ENCODE measurements at regions not wholly inside any gene's neighbourhood (a gene's known extent, or its start where the extent isn't known, plus 50 kb on each side); places are given as distances from the start of the nearest gene placed in this dataset.

GRCh38 chr6:53974941-53975340 is 136.3 kb upstream of the MLIP start:
- DNase-seq: no peak

GRCh38 chr6:53975941-53976615 is 135.2 kb upstream of the MLIP start:
- DNase-seq: no peak

DNA sequence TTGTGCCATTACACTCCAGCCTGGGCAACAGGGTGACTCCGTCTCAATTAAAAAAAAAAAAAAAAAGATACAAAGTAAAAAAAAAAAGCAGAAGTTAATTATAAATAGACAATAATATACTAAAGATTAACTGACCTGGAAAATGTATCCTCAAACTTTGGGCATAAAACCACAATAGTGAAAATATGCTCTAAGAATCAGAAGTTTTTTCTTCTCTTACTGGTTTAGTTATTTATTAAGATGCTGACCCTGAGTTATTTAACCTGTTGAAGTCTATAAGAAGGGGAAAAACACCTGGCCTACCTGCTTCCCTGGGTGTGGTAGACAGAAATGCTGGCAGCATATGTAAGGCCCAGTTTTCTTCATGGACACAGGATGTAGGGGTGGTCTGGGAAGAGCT is 133.7 kb upstream of the MLIP start:
- DNase-seq: no peak

GRCh38 chr6:53979468-53980067 is 131.7 kb upstream of the MLIP start:
- DNase-seq: no peak

DNA sequence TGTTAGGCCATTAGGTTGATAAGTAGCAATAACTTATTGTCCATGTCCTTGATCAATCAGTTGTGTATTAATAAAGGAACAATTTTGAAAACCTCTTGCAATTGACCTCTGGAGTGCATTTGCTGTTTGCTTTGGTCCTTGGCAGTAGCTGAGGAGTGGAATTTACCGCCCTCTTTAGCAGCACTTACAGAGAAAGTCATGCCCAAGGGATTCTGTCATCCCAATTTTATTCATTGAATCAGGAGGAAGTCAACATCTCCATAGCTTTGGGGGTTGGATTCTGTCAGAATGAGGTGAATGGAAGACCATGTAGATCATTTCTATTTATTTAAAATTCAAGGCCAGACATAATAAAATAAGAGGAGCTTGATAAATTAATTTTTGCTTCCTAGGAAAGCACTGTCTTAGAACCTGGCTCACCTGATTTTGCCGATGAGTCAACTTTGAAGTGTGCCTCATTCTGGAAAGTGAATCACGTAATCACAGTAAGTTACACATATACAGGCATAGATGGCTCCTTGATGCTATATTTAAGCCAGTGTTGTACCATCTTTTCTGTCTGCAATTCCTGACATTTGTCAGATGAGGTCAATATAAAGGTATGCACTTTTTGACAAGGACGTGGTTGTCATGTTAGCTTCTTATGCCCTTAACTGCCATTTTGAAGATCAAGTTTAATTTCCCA is 128.7 kb upstream of the MLIP start:
- no peak for DNase-seq

DNA sequence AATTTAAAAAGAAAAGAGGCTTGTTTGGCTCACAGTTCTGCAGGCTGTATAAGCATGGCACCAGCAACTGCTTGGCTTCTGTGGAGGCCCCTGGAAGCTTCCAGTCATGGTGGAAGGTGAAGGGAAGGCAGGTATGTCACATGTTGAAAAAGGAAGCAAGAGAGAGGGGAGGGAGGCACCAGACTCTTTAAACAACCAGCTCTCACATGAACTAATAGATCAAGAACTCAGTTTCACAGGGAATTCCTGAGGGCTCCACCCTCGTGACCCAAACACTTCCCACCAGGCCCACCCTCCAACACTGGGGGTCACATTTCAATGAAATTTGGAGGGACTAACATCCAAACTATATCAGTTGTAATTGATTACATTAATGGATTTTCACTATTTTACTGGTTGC is 127.9 kb upstream of the MLIP start:
- no peak for DNase-seq

- peak; percentile 60 for DNase-seq
Measured at GRCh38 chr6:53984163-53984562, 127.1 kb upstream of the MLIP start.

GRCh38 chr6:53984581-53984980 is 126.7 kb upstream of the MLIP start:
- no peak for DNase-seq

GRCh38 chr6:53985366-53985765 is 125.9 kb upstream of the MLIP start:
- DNase-seq: no peak

- no peak for DNase-seq
Measured at GRCh38 chr6:53986165-53986720, 125.0 kb upstream of the MLIP start.

GRCh38 chr6:53986721-53987521 is 124.3 kb upstream of the MLIP start:
- no peak for DNase-seq

DNA sequence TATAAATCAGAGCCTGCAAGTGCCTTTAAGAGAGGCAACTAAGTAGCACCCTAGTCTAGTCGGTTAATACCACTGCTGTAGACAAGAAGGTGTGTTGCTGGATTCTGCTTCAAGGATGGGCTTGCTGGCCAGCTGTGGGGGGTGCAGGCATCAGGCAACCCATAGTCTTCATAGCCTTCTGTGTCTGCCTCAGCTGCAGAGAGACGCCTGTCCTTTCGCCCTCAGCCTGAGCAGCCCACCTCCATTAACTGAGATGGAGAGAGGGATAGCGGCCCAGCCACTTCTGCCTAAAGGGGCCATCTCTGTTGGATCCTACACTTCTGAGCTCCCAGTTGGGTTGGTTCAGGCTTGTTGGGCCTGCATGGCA is 123.7 kb upstream of the MLIP start:
- DNase-seq: no peak

GRCh38 chr6:53989504-53989903 is 121.7 kb upstream of the MLIP start:
- no peak for DNase-seq

- no peak for DNase-seq
Measured at GRCh38 chr6:53992522-53992921, 118.7 kb upstream of the MLIP start.

GRCh38 chr6:53994201-53994600 is 117.0 kb upstream of the MLIP start:
- no peak for DNase-seq

DNA sequence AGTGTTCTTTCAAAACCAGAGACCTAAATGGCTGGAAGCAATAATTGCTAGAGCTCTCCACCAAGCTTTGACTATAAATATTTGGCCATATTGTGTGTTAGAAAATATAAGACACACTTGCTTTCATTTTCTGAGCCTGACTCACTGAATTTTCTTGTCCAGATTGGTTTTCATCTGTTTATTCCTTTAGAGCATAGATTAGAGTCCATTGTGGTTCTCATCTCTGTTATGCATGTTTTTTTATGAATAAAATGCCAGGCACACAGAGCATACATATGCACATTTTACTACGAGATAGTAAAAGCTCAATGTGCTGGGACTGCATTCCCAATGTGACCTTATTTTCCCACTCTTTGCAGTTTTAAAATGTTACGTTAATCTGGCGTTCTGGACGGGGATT is 115.3 kb upstream of the MLIP start:
- no peak for DNase-seq

- DNase-seq: no peak
Measured at GRCh38 chr6:53998303-53998702, 112.9 kb upstream of the MLIP start.

- no peak for DNase-seq
Measured at GRCh38 chr6:53999088-53999755, 112.0 kb upstream of the MLIP start.

- DNase-seq: no peak
Measured at GRCh38 chr6:54002116-54002515, 109.1 kb upstream of the MLIP start.

GRCh38 chr6:54003316-54003715 is 107.9 kb upstream of the MLIP start:
- no peak for DNase-seq

DNA sequence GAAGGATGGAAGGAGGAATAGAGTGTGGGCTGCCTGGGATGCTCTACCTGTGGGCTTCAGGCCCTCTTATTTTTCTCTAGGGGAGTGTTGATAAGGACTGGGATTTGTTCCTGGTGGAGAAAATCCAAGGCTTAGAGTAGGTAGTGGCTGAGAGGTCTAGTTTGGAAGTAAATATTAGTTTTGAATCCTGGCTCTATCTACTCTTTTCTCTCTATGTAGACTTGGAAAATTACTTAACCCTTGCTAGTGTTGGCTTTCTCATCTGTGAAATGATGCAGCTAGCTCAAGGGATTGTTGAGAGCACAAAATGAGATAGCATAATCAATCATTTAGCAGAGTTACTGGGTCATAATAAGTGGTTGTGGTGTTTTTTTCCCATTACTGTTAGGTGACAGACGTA is 102.7 kb upstream of the MLIP start:
- no peak for DNase-seq

DNA sequence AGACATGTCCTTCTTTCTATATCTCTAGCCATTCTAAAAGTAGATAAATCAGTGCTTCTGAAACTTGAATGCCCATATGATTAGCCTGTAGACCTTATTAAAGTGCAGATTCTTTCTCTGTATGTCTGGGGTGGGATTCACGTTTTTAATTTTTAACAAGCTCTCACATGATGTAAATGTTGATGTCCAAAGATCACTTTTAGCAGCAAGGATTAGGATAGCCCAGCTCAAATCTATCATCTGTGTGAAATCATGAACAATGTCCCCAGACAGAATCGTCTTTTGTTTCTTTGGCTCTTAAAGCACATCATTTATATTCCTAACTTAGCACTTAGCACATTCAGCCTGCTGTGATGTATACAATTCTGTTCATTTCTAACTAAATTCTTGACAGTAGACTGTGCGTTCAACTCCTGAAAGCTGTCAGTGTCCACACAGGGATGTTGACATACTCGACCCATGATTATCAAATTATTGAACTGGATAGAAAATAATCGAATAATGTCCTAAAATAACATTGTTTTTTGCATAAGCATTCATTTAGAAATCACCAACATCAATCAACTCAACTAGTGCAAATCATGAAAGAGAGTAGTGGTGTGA is 102.1 kb upstream of the MLIP start:
- no peak for DNase-seq

All from islet precursor cell (in vitro differentiated cells).